ENCODE measurements at regions not wholly inside any gene's neighbourhood (a gene's known extent, or its start where the extent isn't known, plus 50 kb on each side); places are given as distances from the start of the nearest gene placed in this dataset.
A peak's percentile ranks its signal among the peaks of the same experiment; 100 is the strongest.

- no peak overlapping the region for H3K9ac ChIP-seq (ENCODE audit: insufficient read depth, low read length)
- H3K36me3 ChIP-seq (ENCODE audit: control insufficient read depth, insufficient read depth, low read length), result no peaks in the 10 kb centered on the region
- peak overlapping the region; percentile 19 to 54 (median 42) for H3K4me3 ChIP-seq (replicated peaks in 1 of 4; ENCODE audit: control extremely low read depth in 1 of 4, insufficient read depth in 1 of 4, low read depth in 3 of 4, low read length in 4 of 4)
- no peaks in the 10 kb centered on the region for H3K9me3 ChIP-seq (ENCODE audit: control insufficient read depth, insufficient read depth, low read depth, low read length)
- peaks cover 5% of the 10 kb centered on the region for H3K4me1 ChIP-seq (ENCODE audit: control insufficient read depth, extremely low read depth, insufficient read depth, low read length)
- H3K4me2 ChIP-seq (ENCODE audit: extremely low read depth, insufficient read depth, low read length), result peak overlapping the region; percentile 92
- peak; percentile 78 to 91 for DNase-seq (ENCODE audit: low read depth in 2 of 2)
- no peaks in the 10 kb centered on the region for H4K20me1 ChIP-seq (ENCODE audit: control insufficient read depth, extremely low read depth, insufficient read depth, low read length)
- no peaks in the 10 kb centered on the region for H3K27me3 ChIP-seq (ENCODE audit: control insufficient read depth, insufficient read depth, low read length)
- H3K79me2 ChIP-seq (ENCODE audit: control insufficient read depth, insufficient read depth, low read length), result no peaks in the 10 kb centered on the region
- TF ChIP-seq EZH2 (IDR thresholded peaks at IDR 0.05; ENCODE audit: low read length, missing control alignments) (no peak), CTCF (conservative IDR thresholded peaks at IDR 0.05 in 1 of 2, IDR thresholded peaks at IDR 0.05 in 1 of 2; ENCODE audit: low read depth in 1 of 2, low read length in 2 of 2) (peak in 1 of 2 donors; percentile 25)
- peak overlapping the region; percentile 51 for H2AFZ ChIP-seq (ENCODE audit: low read length)
- no peak overlapping the region for H3K27ac ChIP-seq (ENCODE audit: insufficient read depth, low read length)
Measured at GRCh38 chr3:28915741-28916500, 364.9 kb upstream of the RBMS3 start.

GRCh38 chr3:28916713-28917499 lies 364.0 kb upstream of the RBMS3 start:
- Histone ChIP-seq H3K27ac (ENCODE audit: insufficient read depth, low read length) (peak overlapping the region; percentile 39), H3K4me2 (ENCODE audit: extremely low read depth, insufficient read depth, low read length) (peak overlapping the region; percentile 92), H3K4me3 (replicated peaks in 1 of 4; ENCODE audit: control extremely low read depth in 1 of 4, insufficient read depth in 1 of 4, low read depth in 3 of 4, low read length in 4 of 4) (peak overlapping the region; percentile 34 to 54 (median 52)), H3K27me3 (ENCODE audit: control insufficient read depth, insufficient read depth, low read length) (no peaks in the 10 kb centered on the region), H3K4me1 (ENCODE audit: control insufficient read depth, extremely low read depth, insufficient read depth, low read length) (peaks cover 5% of the 10 kb centered on the region), H2AFZ (ENCODE audit: low read length) (peak overlapping the region; percentile 78), H3K9me3 (ENCODE audit: control insufficient read depth, insufficient read depth, low read depth, low read length) (no peaks in the 10 kb centered on the region), H3K9ac (ENCODE audit: insufficient read depth, low read length) (peak overlapping the region; percentile 27), H4K20me1 (ENCODE audit: control insufficient read depth, extremely low read depth, insufficient read depth, low read length) (no peaks in the 10 kb centered on the region), H3K36me3 (ENCODE audit: control insufficient read depth, insufficient read depth, low read length) (no peaks in the 10 kb centered on the region), H3K79me2 (ENCODE audit: control insufficient read depth, insufficient read depth, low read length) (no peaks in the 10 kb centered on the region)
- TF ChIP-seq CTCF (conservative IDR thresholded peaks at IDR 0.05 in 1 of 2, IDR thresholded peaks at IDR 0.05 in 1 of 2; ENCODE audit: low read depth in 1 of 2, low read length in 2 of 2), result peak; percentile 60 to 65
- TF ChIP-seq EZH2 (IDR thresholded peaks at IDR 0.05; ENCODE audit: low read length, missing control alignments), result no peak
- peak; percentile 79 to 89 for DNase-seq (ENCODE audit: low read depth in 2 of 2)

- H2AFZ ChIP-seq (ENCODE audit: low read length), result no peak overlapping the region
- DNase-seq (ENCODE audit: low read depth in 2 of 2), result no peak
- H3K79me2 ChIP-seq (ENCODE audit: control insufficient read depth, insufficient read depth, low read length), result no peaks in the 10 kb centered on the region
- H3K4me1 ChIP-seq (ENCODE audit: control insufficient read depth, extremely low read depth, insufficient read depth, low read length), result peaks cover 5% of the 10 kb centered on the region
- no peak overlapping the region for H3K4me2 ChIP-seq (ENCODE audit: extremely low read depth, insufficient read depth, low read length)
- H4K20me1 ChIP-seq (ENCODE audit: control insufficient read depth, extremely low read depth, insufficient read depth, low read length), result no peaks in the 10 kb centered on the region
- H3K27ac ChIP-seq (ENCODE audit: insufficient read depth, low read length), result no peak overlapping the region
- H3K9ac ChIP-seq (ENCODE audit: insufficient read depth, low read length), result no peak overlapping the region
- TF ChIP-seq EZH2 (IDR thresholded peaks at IDR 0.05; ENCODE audit: low read length, missing control alignments), result no peak
- no peak for TF ChIP-seq CTCF (conservative IDR thresholded peaks at IDR 0.05 in 1 of 2, IDR thresholded peaks at IDR 0.05 in 1 of 2; ENCODE audit: low read depth in 1 of 2, low read length in 2 of 2)
- no peaks in the 10 kb centered on the region for H3K9me3 ChIP-seq (ENCODE audit: control insufficient read depth, insufficient read depth, low read depth, low read length)
- no peaks in the 10 kb centered on the region for H3K36me3 ChIP-seq (ENCODE audit: control insufficient read depth, insufficient read depth, low read length)
- no peaks in the 10 kb centered on the region for H3K27me3 ChIP-seq (ENCODE audit: control insufficient read depth, insufficient read depth, low read length)
- no peak overlapping the region for H3K4me3 ChIP-seq (replicated peaks in 1 of 4; ENCODE audit: control extremely low read depth in 1 of 4, insufficient read depth in 1 of 4, low read depth in 3 of 4, low read length in 4 of 4)
Measured at GRCh38 chr3:28917895-28918475, 362.9 kb upstream of the RBMS3 start.

All from fibroblast of lung (primary cell).